NT2/D1 (cell line): ENCODE measurements at regions not wholly inside any gene's neighbourhood (a gene's known extent, or its start where the extent isn't known, plus 50 kb on each side); places are given as distances from the start of the nearest gene placed in this dataset.

Source experiments
- DNase-seq: peaks from one replicate; pipeline ENCODE4 v3.0.0-alpha.2; 2011; ENCODE audit warnings: low read depth, low spot score
- H3K27me3 ChIP-seq: 2 replicates; pipeline ENCODE4 v1.6.0; 2011; ENCODE audit warnings: mild to moderate bottlenecking; ENCODE audit not compliant: insufficient read length, insufficient read depth
- H3K36me3 ChIP-seq: 2 replicates; pipeline ENCODE4 v1.6.1; 2011; ENCODE audit warnings: mild to moderate bottlenecking, low read length, mixed read lengths; ENCODE audit not compliant: insufficient read depth, insufficient read length
- H3K4me1 ChIP-seq: 2 replicates; pipeline ENCODE4 v1.5.1; 2011; ENCODE audit not compliant: insufficient read depth, insufficient read length
- H3K4me3 ChIP-seq: 2 replicates; pipeline ENCODE4 v1.5.1; 2011; ENCODE audit warnings: low read depth; ENCODE audit not compliant: insufficient read length
- H3K9ac ChIP-seq: 2 replicates; pipeline ENCODE4 v1.6.0; 2011; ENCODE audit warnings: low read depth; ENCODE audit not compliant: insufficient read length
- H3K9me3 ChIP-seq: 2 replicates; pipeline ENCODE4 v1.5.1; 2011; ENCODE audit warnings: mild to moderate bottlenecking, low read length; ENCODE audit not compliant: insufficient read depth
- SUZ12 ChIP-seq: IDR thresholded peaks from 2 replicates; pipeline ENCODE4 v1.6.1; 2011; ENCODE audit not compliant: insufficient read length, insufficient read depth; ENCODE audit errors: extremely low read depth
- YY1 ChIP-seq: IDR thresholded peaks from 2 replicates; pipeline ENCODE4 v1.6.1; 2011; ENCODE audit not compliant: insufficient read length, insufficient read depth
- ZNF274 ChIP-seq: IDR thresholded peaks from 2 replicates; pipeline ENCODE4 v1.6.1; 2011; ENCODE audit warnings: mild to moderate bottlenecking, low read depth, low read length

- no peaks in the 10 kb centered on the region for H3K36me3 ChIP-seq
- H3K27me3 ChIP-seq = no peaks in the 10 kb centered on the region
- no peaks in the 10 kb centered on the region for H3K9me3 ChIP-seq
- H3K4me1 ChIP-seq = no peaks in the 10 kb centered on the region
- TF ChIP-seq ZNF274 (no peak), YY1 (no peak), SUZ12 (no peak)
- DNase-seq = no peak
- no peak overlapping the region for H3K9ac ChIP-seq
- no peak overlapping the region for H3K4me3 ChIP-seq
Measured at GRCh38 chr1:96233422-96233821, 488.2 kb upstream of the PTBP2 start.

DNA sequence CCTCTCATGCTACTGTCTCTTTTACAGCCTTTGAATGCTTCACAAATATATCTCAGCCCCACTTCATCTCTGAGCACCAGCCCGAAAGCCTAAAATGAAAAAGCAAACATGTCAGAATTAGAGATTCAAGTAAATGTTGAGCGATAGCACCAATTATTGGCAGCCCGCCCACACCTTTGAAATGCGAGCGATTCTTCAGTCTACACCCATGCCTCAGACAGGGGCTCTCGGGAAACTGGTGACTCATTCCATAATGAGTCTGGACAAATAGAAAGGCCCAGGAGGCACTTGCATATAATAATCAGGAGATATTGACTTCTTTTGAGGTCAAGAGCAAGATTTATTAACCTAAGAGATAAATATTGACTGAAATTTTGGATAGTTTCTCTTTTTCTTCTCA, 487.3 kb upstream of the PTBP2 start:
- H3K4me3 ChIP-seq = no peak overlapping the region
- DNase-seq = peak; percentile 16
- H3K4me1 ChIP-seq = no peaks in the 10 kb centered on the region
- H3K36me3 ChIP-seq = no peaks in the 10 kb centered on the region
- no peak overlapping the region for H3K9ac ChIP-seq
- no peak for TF ChIP-seq SUZ12
- no peak for TF ChIP-seq YY1
- TF ChIP-seq ZNF274 = no peak
- H3K27me3 ChIP-seq = no peaks in the 10 kb centered on the region
- no peaks in the 10 kb centered on the region for H3K9me3 ChIP-seq

GRCh38 chr1:96236156-96236739, 485.3 kb upstream of the PTBP2 start:
- no peaks in the 10 kb centered on the region for H3K4me1 ChIP-seq
- H3K36me3 ChIP-seq = no peaks in the 10 kb centered on the region
- no peaks in the 10 kb centered on the region for H3K27me3 ChIP-seq
- no peaks in the 10 kb centered on the region for H3K9me3 ChIP-seq
- no peak overlapping the region for H3K4me3 ChIP-seq
- TF ChIP-seq YY1 (no peak), ZNF274 (no peak), SUZ12 (no peak)
- H3K9ac ChIP-seq = no peak overlapping the region
- DNase-seq = peak; percentile 51

- H3K9ac ChIP-seq = no peak overlapping the region
- no peaks in the 10 kb centered on the region for H3K9me3 ChIP-seq
- no peaks in the 10 kb centered on the region for H3K4me1 ChIP-seq
- DNase-seq = no peak
- TF ChIP-seq ZNF274 = no peak
- TF ChIP-seq SUZ12 = no peak
- TF ChIP-seq YY1 = no peak
- H3K27me3 ChIP-seq = no peaks in the 10 kb centered on the region
- no peaks in the 10 kb centered on the region for H3K36me3 ChIP-seq
- H3K4me3 ChIP-seq = no peak overlapping the region
Measured at GRCh38 chr1:96238426-96238825, 483.2 kb upstream of the PTBP2 start.

DNA sequence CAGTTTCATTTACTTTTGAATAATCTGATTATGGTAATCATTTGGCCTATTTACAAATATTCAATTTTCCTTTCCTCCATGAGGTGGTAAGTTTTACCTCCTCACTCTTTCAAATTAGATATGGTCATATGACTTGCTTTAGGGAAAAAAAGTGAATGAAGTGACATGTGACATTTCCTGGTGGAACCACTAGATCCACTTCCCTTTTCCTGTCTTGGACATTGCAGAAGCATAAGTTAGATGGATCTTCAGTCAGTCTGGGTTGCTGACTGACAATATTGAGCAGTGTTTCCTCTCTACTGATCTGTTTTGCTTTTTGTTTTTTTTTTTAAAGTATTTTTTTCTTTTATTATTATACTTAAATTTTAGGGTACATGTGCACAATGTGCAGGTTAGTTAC, 481.1 kb upstream of the PTBP2 start:
- Histone ChIP-seq H3K9me3 (no peaks in the 10 kb centered on the region), H3K27me3 (no peaks in the 10 kb centered on the region), H3K36me3 (no peaks in the 10 kb centered on the region), H3K9ac (no peak overlapping the region), H3K4me3 (no peak overlapping the region), H3K4me1 (no peaks in the 10 kb centered on the region)
- DNase-seq = no peak
- TF ChIP-seq YY1 = no peak
- no peak for TF ChIP-seq SUZ12
- TF ChIP-seq ZNF274 = no peak

GRCh38 chr1:96253246-96254035, 468.1 kb upstream of the PTBP2 start:
- no peaks in the 10 kb centered on the region for H3K36me3 ChIP-seq
- TF ChIP-seq YY1 (no peak), ZNF274 (no peak), SUZ12 (no peak)
- no peaks in the 10 kb centered on the region for H3K27me3 ChIP-seq
- no peak overlapping the region for H3K9ac ChIP-seq
- no peak for DNase-seq
- no peaks in the 10 kb centered on the region for H3K9me3 ChIP-seq
- H3K4me3 ChIP-seq = no peak overlapping the region
- H3K4me1 ChIP-seq = no peaks in the 10 kb centered on the region

DNA sequence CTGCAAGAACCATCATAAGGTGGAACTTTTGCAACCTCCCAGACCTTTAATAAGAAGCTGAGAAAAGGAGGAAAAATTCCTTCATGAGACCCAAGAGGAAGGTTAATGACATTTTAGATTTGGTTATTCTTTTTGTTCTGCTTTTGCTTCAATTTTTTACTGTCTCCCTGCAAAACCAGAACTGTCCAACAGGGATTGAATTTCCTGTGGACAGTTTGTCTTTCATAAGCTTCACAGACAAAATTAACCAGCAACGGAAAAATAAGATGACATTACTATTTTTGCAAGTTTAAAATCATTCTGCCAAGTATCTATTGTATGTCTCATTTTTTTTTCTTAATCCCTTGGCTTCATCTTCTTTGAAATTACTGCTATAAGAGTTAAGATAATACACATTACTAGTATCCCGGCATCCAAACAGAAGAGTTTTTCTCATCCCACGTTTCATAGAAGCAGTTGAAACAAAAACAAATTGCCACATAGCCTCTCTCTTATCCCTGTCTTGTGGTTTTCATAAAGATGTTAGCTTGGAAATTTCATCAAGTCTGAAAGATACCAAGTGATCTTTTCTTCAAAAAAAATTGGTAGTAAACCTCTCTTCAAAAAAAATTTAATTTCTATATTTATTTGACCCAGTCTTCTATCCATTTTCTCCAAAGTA, 465.3 kb upstream of the PTBP2 start:
- DNase-seq = no peak
- no peak for TF ChIP-seq SUZ12
- no peak for TF ChIP-seq ZNF274
- no peak for TF ChIP-seq YY1
- Histone ChIP-seq H3K27me3 (no peaks in the 10 kb centered on the region), H3K4me3 (no peak overlapping the region), H3K9ac (no peak overlapping the region), H3K36me3 (no peaks in the 10 kb centered on the region), H3K4me1 (no peaks in the 10 kb centered on the region), H3K9me3 (no peaks in the 10 kb centered on the region)
